Loucy (cell line): ENCODE measurements at regions not wholly inside any gene's neighbourhood (a gene's known extent, or its start where the extent isn't known, plus 50 kb on each side); places are given as distances from the start of the nearest gene placed in this dataset.

Experiments
- H2AFZ ChIP-seq: fragments of 200-600 bp; sonication (generic); 2 replicates; pipeline ENCODE4 v1.6.0; 2016; ENCODE audit warnings: antibody characterized with exemption, mild to moderate bottlenecking, low read length, moderate library complexity
- H3F3A ChIP-seq: fragments of 200-600 bp; 2 replicates; pipeline ENCODE4 v1.6.0; 2016; ENCODE audit warnings: antibody characterized with exemption, low read depth, mild to moderate bottlenecking
- H3K27me3 ChIP-seq: fragments of 200-600 bp; sonication (generic); 2 replicates; pipeline ENCODE4 v1.6.1; 2014; ENCODE audit warnings: low read length, mild to moderate bottlenecking; ENCODE audit not compliant: insufficient read depth, poor library complexity, severe bottlenecking
- H3K36me3 ChIP-seq: fragments of 200-600 bp; sonication (generic); 2 replicates; pipeline ENCODE4 v1.6.1; 2016; ENCODE audit warnings: low read length; ENCODE audit not compliant: insufficient read depth
- H3K4me1 ChIP-seq: fragments of 200-600 bp; sonication (generic); 2 replicates; pipeline ENCODE4 v1.5.1; 2014; ENCODE audit warnings: low read length, mild to moderate bottlenecking; ENCODE audit not compliant: insufficient read depth, poor library complexity, severe bottlenecking
- H3K4me2 ChIP-seq: fragments of 200-600 bp; sonication (generic); 2 replicates; pipeline ENCODE4 v1.6.0; 2014; ENCODE audit warnings: antibody characterized with exemption, low read length, low read depth, mild to moderate bottlenecking; ENCODE audit not compliant: poor library complexity, severe bottlenecking
- H3K4me3 ChIP-seq: fragments of 200-600 bp; sonication (generic); 2 replicates; pipeline ENCODE4 v1.5.1; 2014; ENCODE audit warnings: low read length, mild to moderate bottlenecking, mixed read lengths; ENCODE audit not compliant: poor library complexity, severe bottlenecking
- H3K79me2 ChIP-seq: fragments of 200-600 bp; sonication (generic); 2 replicates; pipeline ENCODE4 v1.6.1; 2014; ENCODE audit warnings: low read length; ENCODE audit not compliant: insufficient read depth
- H3K9ac ChIP-seq: fragments of 200-600 bp; sonication (generic); 2 replicates; pipeline ENCODE4 v1.6.0; 2014; ENCODE audit warnings: mild to moderate bottlenecking, low read depth, low read length, moderate library complexity; ENCODE audit not compliant: poor library complexity, severe bottlenecking
- H3K9me2 ChIP-seq: fragments of 200-600 bp; sonication (generic); replicated peaks from 2 replicates; pipeline ENCODE4 v1.6.1; 2016; ENCODE audit warnings: low read depth, low read length, mixed read lengths
- H3K9me3 ChIP-seq: fragments of 200-600 bp; sonication (generic); 2 replicates; pipeline ENCODE4 v1.6.1; 2014; ENCODE audit warnings: mild to moderate bottlenecking, antibody characterized with exemption, low read length, low read depth; ENCODE audit not compliant: insufficient read depth
- H4K20me1 ChIP-seq: fragments of 200-600 bp; sonication (generic); 2 replicates; pipeline ENCODE4 v1.6.0; 2014; ENCODE audit warnings: antibody characterized with exemption, low read length, mild to moderate bottlenecking; ENCODE audit not compliant: insufficient read depth, poor library complexity, severe bottlenecking
- EZH2phosphoT487 ChIP-seq: fragments of 200-600 bp; IDR thresholded peaks from 2 replicates; pipeline ENCODE4 v1.6.1; 2018; ENCODE audit warnings: antibody characterized with exemption, mild to moderate bottlenecking, moderate library complexity, borderline replicate concordance
- TF ChIP-seq, protein P1 (sequence below): fragments of 200-600 bp; sonication (generic); conservative IDR thresholded peaks from 2 replicates; pipeline ENCODE4 v1.5.1; 2014; ENCODE audit warnings: mild to moderate bottlenecking, antibody characterized with exemption, low read length

DNA sequence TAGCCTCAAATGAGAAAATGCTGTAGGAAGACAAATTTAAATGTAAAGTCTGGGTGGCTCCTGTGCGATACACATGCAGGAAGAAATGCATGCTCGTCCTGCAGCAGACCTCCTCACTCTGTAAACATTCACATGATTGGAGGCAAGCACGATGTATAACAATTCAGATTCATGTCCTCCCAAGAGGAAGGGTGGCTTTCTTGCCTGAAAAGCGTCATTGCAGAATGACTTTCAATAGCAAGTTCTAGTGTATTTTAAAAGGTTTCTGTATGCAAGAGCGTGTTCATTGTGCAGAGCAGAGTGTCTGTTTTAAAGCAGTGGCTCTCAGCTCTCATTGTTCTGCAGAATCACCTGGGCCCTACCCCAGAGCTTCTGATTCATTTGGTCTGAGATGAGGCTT, 170.3 kb upstream of the CELF2 start:
- no peaks in the 10 kb centered on the region for H3K36me3 ChIP-seq
- no peak overlapping the region for H2AFZ ChIP-seq
- TF ChIP-seq EZH2phosphoT487: no peak
- TF ChIP-seq, protein P1, sequence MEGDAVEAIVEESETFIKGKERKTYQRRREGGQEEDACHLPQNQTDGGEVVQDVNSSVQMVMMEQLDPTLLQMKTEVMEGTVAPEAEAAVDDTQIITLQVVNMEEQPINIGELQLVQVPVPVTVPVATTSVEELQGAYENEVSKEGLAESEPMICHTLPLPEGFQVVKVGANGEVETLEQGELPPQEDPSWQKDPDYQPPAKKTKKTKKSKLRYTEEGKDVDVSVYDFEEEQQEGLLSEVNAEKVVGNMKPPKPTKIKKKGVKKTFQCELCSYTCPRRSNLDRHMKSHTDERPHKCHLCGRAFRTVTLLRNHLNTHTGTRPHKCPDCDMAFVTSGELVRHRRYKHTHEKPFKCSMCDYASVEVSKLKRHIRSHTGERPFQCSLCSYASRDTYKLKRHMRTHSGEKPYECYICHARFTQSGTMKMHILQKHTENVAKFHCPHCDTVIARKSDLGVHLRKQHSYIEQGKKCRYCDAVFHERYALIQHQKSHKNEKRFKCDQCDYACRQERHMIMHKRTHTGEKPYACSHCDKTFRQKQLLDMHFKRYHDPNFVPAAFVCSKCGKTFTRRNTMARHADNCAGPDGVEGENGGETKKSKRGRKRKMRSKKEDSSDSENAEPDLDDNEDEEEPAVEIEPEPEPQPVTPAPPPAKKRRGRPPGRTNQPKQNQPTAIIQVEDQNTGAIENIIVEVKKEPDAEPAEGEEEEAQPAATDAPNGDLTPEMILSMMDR: no peak
- H3K4me1 ChIP-seq: no peaks in the 10 kb centered on the region
- no peaks in the 10 kb centered on the region for H3K27me3 ChIP-seq
- no peaks in the 10 kb centered on the region for H3K79me2 ChIP-seq
- no peak overlapping the region for H3K4me2 ChIP-seq
- no peak overlapping the region for H3K9ac ChIP-seq
- H3K9me2 ChIP-seq: no peaks in the 10 kb centered on the region
- H3K9me3 ChIP-seq: no peaks in the 10 kb centered on the region
- H3F3A ChIP-seq: no peaks in the 10 kb centered on the region
- no peaks in the 10 kb centered on the region for H4K20me1 ChIP-seq
- no peak overlapping the region for H3K4me3 ChIP-seq

DNA sequence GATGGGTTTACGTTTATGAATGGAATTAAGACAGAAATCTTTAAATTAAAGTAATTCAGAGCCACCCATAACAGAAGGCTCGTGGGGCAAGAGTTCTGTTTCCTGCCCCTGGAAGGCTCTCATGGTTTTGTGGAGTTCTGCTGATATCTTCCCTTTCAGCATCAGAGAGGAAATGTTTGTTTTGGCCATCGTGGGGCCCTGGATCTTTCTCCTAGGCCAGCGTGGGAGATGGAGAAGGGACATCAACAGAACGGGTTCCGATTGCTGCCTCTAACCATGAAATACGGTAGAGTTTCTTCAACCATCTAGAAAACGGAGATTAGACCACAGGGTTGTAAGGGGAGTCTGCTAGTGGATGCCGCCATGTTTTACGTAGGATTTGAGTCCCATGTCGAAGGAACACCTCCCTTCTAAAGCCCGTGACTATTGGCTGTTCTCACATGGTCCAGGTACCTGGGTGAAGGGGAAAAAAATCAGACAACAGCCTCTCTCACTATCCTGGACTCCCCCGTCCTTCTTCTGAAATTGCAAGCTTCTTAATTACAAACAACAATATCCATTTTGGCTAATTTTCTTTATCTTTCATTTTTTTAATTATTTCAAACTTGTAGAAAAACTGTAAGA, 169.1 kb upstream of the CELF2 start:
- no peaks in the 10 kb centered on the region for H4K20me1 ChIP-seq
- H3K9ac ChIP-seq: no peak overlapping the region
- H3K4me3 ChIP-seq: no peak overlapping the region
- H2AFZ ChIP-seq: no peak overlapping the region
- no peak overlapping the region for H3K4me2 ChIP-seq
- no peaks in the 10 kb centered on the region for H3K9me3 ChIP-seq
- no peaks in the 10 kb centered on the region for H3K36me3 ChIP-seq
- no peaks in the 10 kb centered on the region for H3K9me2 ChIP-seq
- no peaks in the 10 kb centered on the region for H3K27me3 ChIP-seq
- H3F3A ChIP-seq: no peaks in the 10 kb centered on the region
- no peaks in the 10 kb centered on the region for H3K4me1 ChIP-seq
- no peaks in the 10 kb centered on the region for H3K79me2 ChIP-seq
- TF ChIP-seq EZH2phosphoT487: no peak
- TF ChIP-seq, protein P1: no peak

DNA sequence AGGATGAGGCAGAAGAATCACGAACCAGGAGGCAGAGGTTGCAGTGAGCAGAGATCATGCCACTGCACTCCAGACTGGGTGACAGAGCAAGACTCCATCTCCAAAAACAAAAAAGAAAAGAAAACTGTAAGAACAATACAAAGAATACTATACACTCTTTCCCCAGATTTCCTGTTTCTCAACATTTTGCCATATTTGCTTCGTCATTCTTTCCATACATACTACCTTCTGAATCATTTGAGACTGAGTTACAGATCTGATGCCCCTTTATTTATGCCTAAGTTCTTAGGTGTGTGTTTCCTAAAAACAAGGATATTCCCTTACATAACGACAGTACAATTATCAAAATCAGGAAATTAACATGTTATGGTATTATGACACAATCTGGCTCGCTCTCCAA, 168.4 kb upstream of the CELF2 start:
- TF ChIP-seq EZH2phosphoT487: no peak
- TF ChIP-seq, protein P1: no peak
- H2AFZ ChIP-seq: no peak overlapping the region
- no peaks in the 10 kb centered on the region for H3K36me3 ChIP-seq
- H3K4me1 ChIP-seq: no peaks in the 10 kb centered on the region
- no peaks in the 10 kb centered on the region for H3F3A ChIP-seq
- H3K4me2 ChIP-seq: no peak overlapping the region
- H3K9me3 ChIP-seq: no peaks in the 10 kb centered on the region
- H3K9ac ChIP-seq: no peak overlapping the region
- H3K79me2 ChIP-seq: no peaks in the 10 kb centered on the region
- no peaks in the 10 kb centered on the region for H3K27me3 ChIP-seq
- no peaks in the 10 kb centered on the region for H4K20me1 ChIP-seq
- no peak overlapping the region for H3K4me3 ChIP-seq
- no peaks in the 10 kb centered on the region for H3K9me2 ChIP-seq
